Suprapubic skin (tissue), 3 donors: ENCODE measurements at regions not wholly inside any gene's neighbourhood (a gene's known extent, or its start where the extent isn't known, plus 50 kb on each side); places are given as distances from the start of the nearest gene placed in this dataset.

Experiments
- CTCF ChIP-seq, 2 donors: fragments of 200-600 bp in 1 of 2; fragments of 450-650 bp in 1 of 2; sonication (generic) in 1 of 2; IDR thresholded peaks; one replicate each; pipeline ENCODE4 v1.5.1; 2016 to 2019; ENCODE audit warnings: antibody characterized with exemption in 2 of 2, mild to moderate bottlenecking in 1 of 2, moderate library complexity in 1 of 2
- POLR2A ChIP-seq, 2 donors: fragments of 450-650 bp; IDR thresholded peaks; one replicate each; pipeline ENCODE4 v1.6.1; 2017; ENCODE audit warnings: antibody characterized with exemption in 2 of 2, mild to moderate bottlenecking in 2 of 2, moderate library complexity in 2 of 2

- TF ChIP-seq CTCF (IDR thresholded peaks at IDR 0.05): no peak
- TF ChIP-seq POLR2A (IDR thresholded peaks at IDR 0.05): no peak
Observed at GRCh38 chr1:30551603-30552002, 171.8 kb downstream of the MATN1 start.
